ENCODE measurements at regions not wholly inside any gene's neighbourhood (a gene's known extent, or its start where the extent isn't known, plus 50 kb on each side); places are given as distances from the start of the nearest gene placed in this dataset.
"Not testable (repeated sequence)": the region's sequence is repeated elsewhere in the genome, so short reads cannot be mapped to it uniquely, and the experiment has no call there.

- not testable (repeated sequence) for TF ChIP-seq CTCF, POLR2A, EP300 (IDR thresholded peaks at IDR 0.05)
Observed at GRCh38 chr2:139673447-139673846, 893.3 kb upstream of the NXPH2 start.

Measured in upper lobe of left lung (tissue), 4 donors.